ENCODE measurements at regions not wholly inside any gene's neighbourhood (a gene's known extent, or its start where the extent isn't known, plus 50 kb on each side); places are given as distances from the start of the nearest gene placed in this dataset.

- TF ChIP-seq EZH2 (IDR thresholded peaks at IDR 0.05; ENCODE audit: low read length), result no peak
- TF ChIP-seq CTCF (optimal IDR thresholded peaks at IDR 0.05 in 1 of 3, IDR thresholded peaks at IDR 0.05 in 1 of 3, conservative IDR thresholded peaks at IDR 0.05 in 1 of 3; ENCODE audit: extremely low read depth in 1 of 3, insufficient read depth in 2 of 3, low read length in 3 of 3), result no peak
Observed at GRCh38 chr19:29303719-29304090, 90.8 kb upstream of the UQCRFS1 start.

All from keratinocyte (primary cell).